ENCODE measurements at regions not wholly inside any gene's neighbourhood (a gene's known extent, or its start where the extent isn't known, plus 50 kb on each side); places are given as distances from the start of the nearest gene placed in this dataset.

DNA sequence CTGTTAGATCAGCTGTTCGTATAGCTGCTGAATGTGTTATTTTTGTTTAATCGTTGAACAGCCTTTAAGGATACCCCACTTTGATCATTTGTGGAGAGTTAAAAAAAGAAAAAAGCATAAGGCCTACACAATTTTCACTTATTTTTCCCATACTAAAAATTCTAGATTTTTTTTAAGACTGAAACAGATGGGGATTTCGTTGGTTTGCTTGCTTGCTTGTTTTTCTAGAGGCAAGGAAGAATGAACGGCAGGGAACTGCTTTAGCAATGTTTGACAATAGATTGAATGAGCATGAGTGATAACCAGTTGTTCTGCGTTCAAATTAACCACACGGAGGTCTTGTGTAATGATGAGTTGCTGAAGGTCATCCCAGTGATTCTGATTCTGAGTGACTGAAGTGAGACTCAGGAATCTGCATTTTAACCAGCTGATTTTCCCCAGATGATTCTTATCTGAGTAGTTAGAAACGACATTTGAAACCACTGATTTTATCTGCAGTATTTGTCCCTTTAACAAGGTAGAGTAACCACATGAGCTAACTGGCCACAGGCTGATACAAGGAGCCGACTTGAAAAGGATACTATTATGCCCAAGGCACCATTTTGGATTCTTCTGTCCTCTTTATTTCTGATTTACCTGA is 85.9 kb downstream of the GPR37 start:
- DNase-seq (no peak), ATAC-seq (no peak)
- Histone ChIP-seq H3K4me3 (ENCODE audit: low read length) (no peak overlapping the region), H3K27ac (ENCODE audit: low read length) (no peak overlapping the region), H3K9me3 (ENCODE audit: control insufficient read depth, insufficient read depth, low read length) (no peaks in the 10 kb centered on the region), H3K27me3 (ENCODE audit: control insufficient read depth, insufficient read depth, low read length) (no peaks in the 10 kb centered on the region), H3K4me1 (ENCODE audit: control insufficient read depth, insufficient read depth, low read length) (no peaks in the 10 kb centered on the region), H3K36me3 (ENCODE audit: control insufficient read depth, insufficient read depth, low read length) (no peaks in the 10 kb centered on the region)
- Mint-ChIP-seq H3K27me3 (ENCODE audit: low read depth in 2 of 2) (no peaks in the 10 kb centered on the region), H3K9me3 (peaks cover 4 to 5% of the 10 kb centered on the region in 2 donors), H3K4me1 (no peaks in the 10 kb centered on the region), H3K27ac (no peak overlapping the region), H3K36me3 (no peaks in the 10 kb centered on the region), H3K4me3 (no peak overlapping the region)
- 69% methylated on average over 6 of the region's 8 CpGs for WGBS (ENCODE audit: insufficient coverage)
- TF ChIP-seq, protein P1, sequence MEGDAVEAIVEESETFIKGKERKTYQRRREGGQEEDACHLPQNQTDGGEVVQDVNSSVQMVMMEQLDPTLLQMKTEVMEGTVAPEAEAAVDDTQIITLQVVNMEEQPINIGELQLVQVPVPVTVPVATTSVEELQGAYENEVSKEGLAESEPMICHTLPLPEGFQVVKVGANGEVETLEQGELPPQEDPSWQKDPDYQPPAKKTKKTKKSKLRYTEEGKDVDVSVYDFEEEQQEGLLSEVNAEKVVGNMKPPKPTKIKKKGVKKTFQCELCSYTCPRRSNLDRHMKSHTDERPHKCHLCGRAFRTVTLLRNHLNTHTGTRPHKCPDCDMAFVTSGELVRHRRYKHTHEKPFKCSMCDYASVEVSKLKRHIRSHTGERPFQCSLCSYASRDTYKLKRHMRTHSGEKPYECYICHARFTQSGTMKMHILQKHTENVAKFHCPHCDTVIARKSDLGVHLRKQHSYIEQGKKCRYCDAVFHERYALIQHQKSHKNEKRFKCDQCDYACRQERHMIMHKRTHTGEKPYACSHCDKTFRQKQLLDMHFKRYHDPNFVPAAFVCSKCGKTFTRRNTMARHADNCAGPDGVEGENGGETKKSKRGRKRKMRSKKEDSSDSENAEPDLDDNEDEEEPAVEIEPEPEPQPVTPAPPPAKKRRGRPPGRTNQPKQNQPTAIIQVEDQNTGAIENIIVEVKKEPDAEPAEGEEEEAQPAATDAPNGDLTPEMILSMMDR (IDR thresholded peaks at IDR 0.05) = no peak
- intact Hi-C loops (cut with micrococcal nuclease) = no loop called here

DNA sequence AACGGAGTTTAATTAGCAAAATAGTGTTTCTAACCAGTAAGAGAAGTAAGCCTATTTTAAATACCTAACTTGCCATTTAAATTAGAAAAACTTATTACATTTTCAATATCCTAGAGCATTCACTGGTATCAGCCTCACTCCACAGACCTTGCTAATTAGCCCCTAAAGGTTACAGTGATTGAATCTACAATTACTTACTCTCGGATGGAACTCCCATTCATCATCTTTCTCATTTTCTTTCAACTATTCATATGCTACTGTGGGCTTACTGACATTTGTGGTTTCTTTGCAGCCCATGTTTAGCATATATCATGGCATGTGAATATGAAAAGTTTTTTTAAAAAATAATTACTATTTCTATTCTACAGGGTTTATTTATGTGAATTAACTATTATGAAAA is 86.4 kb downstream of the GPR37 start:
- Histone ChIP-seq H3K36me3 (ENCODE audit: control insufficient read depth, insufficient read depth, low read length) (no peaks in the 10 kb centered on the region), H3K9me3 (ENCODE audit: control insufficient read depth, insufficient read depth, low read length) (no peaks in the 10 kb centered on the region), H3K27me3 (ENCODE audit: control insufficient read depth, insufficient read depth, low read length) (no peaks in the 10 kb centered on the region), H3K27ac (ENCODE audit: low read length) (no peak overlapping the region), H3K4me1 (ENCODE audit: control insufficient read depth, insufficient read depth, low read length) (no peaks in the 10 kb centered on the region), H3K4me3 (ENCODE audit: low read length) (no peak overlapping the region)
- TF ChIP-seq, protein P1 (IDR thresholded peaks at IDR 0.05) = no peak
- H3K4me3 Mint-ChIP-seq = no peak overlapping the region
- WGBS (ENCODE audit: insufficient coverage) = 45% methylated on average over 1 of the region's 2 CpGs
- ATAC-seq (no peak), DNase-seq (no peak)
- no peaks in the 10 kb centered on the region for H3K4me1 Mint-ChIP-seq
- H3K27me3 Mint-ChIP-seq (ENCODE audit: low read depth in 2 of 2) = no peaks in the 10 kb centered on the region
- intact Hi-C loops (cut with micrococcal nuclease) = no loop called here
- no peak overlapping the region for H3K27ac Mint-ChIP-seq
- H3K36me3 Mint-ChIP-seq = no peaks in the 10 kb centered on the region
- peaks cover 4 to 5% of the 10 kb centered on the region in 2 donors for H3K9me3 Mint-ChIP-seq

DNA sequence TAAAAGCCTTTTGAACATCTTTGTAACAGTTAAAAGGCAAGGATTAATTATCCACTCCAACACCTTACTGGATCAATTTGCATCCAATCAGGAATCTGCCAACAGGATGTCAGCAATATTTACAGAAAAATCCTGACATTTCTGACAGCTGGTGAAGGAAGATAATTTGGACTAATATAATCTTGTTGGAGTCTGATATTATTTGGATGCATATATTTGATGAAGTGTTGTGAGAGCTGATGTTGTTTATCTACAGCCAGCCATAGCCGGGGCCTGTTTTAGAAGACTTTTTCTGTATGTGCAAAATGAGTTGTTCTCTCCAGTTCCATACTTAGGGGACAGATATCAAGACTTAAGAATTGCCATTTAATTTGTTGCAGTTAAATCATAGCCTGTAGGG is 91.1 kb downstream of the GPR37 start:
- no peaks in the 10 kb centered on the region for H3K36me3 Mint-ChIP-seq
- H3K27me3 Mint-ChIP-seq (ENCODE audit: low read depth in 2 of 2) = no peaks in the 10 kb centered on the region
- no peaks in the 10 kb centered on the region for H3K9me3 ChIP-seq (ENCODE audit: control insufficient read depth, insufficient read depth, low read length)

More for the DNA sequence above, 91.1 kb downstream of the GPR37 start:
- DNase-seq (no peak), ATAC-seq (no peak)
- no peak overlapping the region for H3K27ac Mint-ChIP-seq
- no peaks in the 10 kb centered on the region for H3K4me1 ChIP-seq (ENCODE audit: control insufficient read depth, insufficient read depth, low read length)
- 93% methylated on average over 1 of the region's 1 CpG for WGBS (ENCODE audit: insufficient coverage)
- intact Hi-C loops (cut with micrococcal nuclease) = no loop called here
- peaks cover 5 to 6% of the 10 kb centered on the region in 2 donors for H3K9me3 Mint-ChIP-seq
- no peaks in the 10 kb centered on the region for H3K27me3 ChIP-seq (ENCODE audit: control insufficient read depth, insufficient read depth, low read length)
- no peaks in the 10 kb centered on the region for H3K4me1 Mint-ChIP-seq
- no peak overlapping the region for H3K4me3 Mint-ChIP-seq
- H3K27ac ChIP-seq (ENCODE audit: low read length) = no peak overlapping the region
- TF ChIP-seq, protein P1 (IDR thresholded peaks at IDR 0.05) = no peak
- H3K36me3 ChIP-seq (ENCODE audit: control insufficient read depth, insufficient read depth, low read length) = no peaks in the 10 kb centered on the region
- H3K4me3 ChIP-seq (ENCODE audit: low read length) = no peak overlapping the region

All from natural killer cell (primary cell).